ENCODE measurements at regions not wholly inside any gene's neighbourhood (a gene's known extent, or its start where the extent isn't known, plus 50 kb on each side); places are given as distances from the start of the nearest gene placed in this dataset.

DNA sequence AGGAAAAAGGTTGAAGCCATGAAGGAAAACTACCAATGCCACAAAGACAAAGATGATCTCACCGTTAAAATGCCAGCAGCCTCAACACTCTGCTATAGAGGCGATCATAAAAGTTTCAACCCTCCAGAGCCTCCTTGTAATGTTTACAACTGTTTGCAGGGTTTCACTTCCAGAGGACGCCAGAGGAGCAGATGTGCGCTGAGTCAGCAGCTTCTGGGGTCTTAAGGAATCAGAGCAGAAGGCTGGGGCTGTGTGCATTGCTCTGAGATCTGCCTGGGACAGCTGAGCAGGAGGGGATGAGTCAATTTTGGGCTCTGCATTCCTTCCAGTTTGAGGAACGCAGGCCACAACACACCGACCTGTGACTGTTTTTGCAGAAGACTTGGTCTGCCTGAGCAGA is 98.3 kb downstream of the TMEM130 start:
- H3K4me3 ChIP-seq, result no peak overlapping the region
- no peaks in the 10 kb centered on the region for H3K36me3 ChIP-seq
- no peak overlapping the region for H3K27ac ChIP-seq
- no peaks in the 10 kb centered on the region for H3K4me1 ChIP-seq (ENCODE audit: low read depth)
- peaks cover 5% of the 10 kb centered on the region for H3K27me3 ChIP-seq
- no peaks in the 10 kb centered on the region for H3K9me3 ChIP-seq (ENCODE audit: low read depth)
- TF ChIP-seq, protein P1, sequence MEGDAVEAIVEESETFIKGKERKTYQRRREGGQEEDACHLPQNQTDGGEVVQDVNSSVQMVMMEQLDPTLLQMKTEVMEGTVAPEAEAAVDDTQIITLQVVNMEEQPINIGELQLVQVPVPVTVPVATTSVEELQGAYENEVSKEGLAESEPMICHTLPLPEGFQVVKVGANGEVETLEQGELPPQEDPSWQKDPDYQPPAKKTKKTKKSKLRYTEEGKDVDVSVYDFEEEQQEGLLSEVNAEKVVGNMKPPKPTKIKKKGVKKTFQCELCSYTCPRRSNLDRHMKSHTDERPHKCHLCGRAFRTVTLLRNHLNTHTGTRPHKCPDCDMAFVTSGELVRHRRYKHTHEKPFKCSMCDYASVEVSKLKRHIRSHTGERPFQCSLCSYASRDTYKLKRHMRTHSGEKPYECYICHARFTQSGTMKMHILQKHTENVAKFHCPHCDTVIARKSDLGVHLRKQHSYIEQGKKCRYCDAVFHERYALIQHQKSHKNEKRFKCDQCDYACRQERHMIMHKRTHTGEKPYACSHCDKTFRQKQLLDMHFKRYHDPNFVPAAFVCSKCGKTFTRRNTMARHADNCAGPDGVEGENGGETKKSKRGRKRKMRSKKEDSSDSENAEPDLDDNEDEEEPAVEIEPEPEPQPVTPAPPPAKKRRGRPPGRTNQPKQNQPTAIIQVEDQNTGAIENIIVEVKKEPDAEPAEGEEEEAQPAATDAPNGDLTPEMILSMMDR (IDR thresholded peaks at IDR 0.05; ENCODE audit: low read depth, low read length), result no peak
- DNase-seq (ENCODE audit: low read depth in 1 of 2, low spot score in 1 of 2), result peak in 1 of 2 donors; percentile 51

DNA sequence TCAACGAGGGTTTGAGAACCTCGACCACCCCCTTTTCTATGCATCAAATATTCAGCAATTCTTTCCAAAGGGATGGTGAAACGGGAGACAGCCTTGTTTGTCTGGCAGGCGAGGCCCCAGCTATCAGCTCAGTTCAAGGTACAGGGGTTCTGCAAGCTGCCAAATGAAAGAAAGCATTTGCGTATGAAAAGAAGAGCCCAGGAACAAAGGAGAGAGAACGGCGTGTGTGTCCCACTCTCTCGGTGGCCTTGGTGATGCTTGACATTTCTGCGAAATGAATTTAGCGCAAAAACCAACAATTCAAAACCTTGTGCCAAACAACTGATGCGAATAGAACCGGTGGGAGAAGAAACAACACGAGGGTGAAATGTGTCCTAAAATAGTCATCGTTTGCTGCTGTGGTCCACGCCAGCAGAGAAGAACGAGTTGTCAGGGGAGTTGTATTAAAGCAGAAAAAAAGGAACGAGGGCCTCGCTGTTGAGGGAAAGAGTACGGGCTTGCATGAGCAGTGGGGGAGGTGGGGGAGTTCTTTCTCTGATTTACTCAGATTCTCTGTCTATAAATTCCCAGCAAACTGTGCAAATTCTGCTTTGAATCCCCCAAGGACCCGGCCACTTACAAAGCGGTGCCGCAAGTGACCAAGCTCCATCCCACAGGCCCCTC is 97.7 kb downstream of the TMEM130 start:
- TF ChIP-seq, protein P1 (IDR thresholded peaks at IDR 0.05; ENCODE audit: low read depth, low read length), result no peak
- H3K27me3 ChIP-seq, result peaks cover 5% of the 10 kb centered on the region
- no peaks in the 10 kb centered on the region for H3K9me3 ChIP-seq (ENCODE audit: low read depth)
- no peak overlapping the region for H3K4me3 ChIP-seq
- H3K36me3 ChIP-seq, result no peaks in the 10 kb centered on the region
- DNase-seq (ENCODE audit: low read depth in 1 of 2, low spot score in 1 of 2), result no peak
- H3K27ac ChIP-seq, result no peak overlapping the region
- no peaks in the 10 kb centered on the region for H3K4me1 ChIP-seq (ENCODE audit: low read depth)

DNA sequence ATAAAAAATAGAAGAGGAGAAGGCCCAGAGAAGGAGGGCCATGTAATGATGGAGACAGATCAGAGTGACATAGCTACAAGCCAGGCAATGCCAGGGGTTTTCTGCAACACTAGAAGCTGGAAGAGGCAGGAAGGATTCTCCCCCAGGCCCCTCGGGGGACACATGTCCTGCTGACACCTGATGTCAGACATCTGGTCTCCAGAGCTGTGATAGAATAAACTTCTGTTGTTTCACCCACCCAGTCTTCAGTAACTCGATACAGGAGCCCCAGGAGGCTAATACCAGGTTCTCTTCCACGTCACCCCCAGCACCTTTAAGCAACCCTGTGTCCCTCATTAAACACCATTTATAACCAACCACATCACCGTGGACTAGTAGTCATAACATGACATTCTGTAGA is 94.9 kb downstream of the TMEM130 start:
- Histone ChIP-seq H3K27ac (no peak overlapping the region), H3K36me3 (no peaks in the 10 kb centered on the region), H3K9me3 (ENCODE audit: low read depth) (no peaks in the 10 kb centered on the region), H3K27me3 (peaks cover 5% of the 10 kb centered on the region), H3K4me1 (ENCODE audit: low read depth) (no peaks in the 10 kb centered on the region), H3K4me3 (no peak overlapping the region)
- no peak for DNase-seq (ENCODE audit: low read depth in 1 of 2, low spot score in 1 of 2)
- TF ChIP-seq, protein P1 (IDR thresholded peaks at IDR 0.05; ENCODE audit: low read depth, low read length), result no peak

DNA sequence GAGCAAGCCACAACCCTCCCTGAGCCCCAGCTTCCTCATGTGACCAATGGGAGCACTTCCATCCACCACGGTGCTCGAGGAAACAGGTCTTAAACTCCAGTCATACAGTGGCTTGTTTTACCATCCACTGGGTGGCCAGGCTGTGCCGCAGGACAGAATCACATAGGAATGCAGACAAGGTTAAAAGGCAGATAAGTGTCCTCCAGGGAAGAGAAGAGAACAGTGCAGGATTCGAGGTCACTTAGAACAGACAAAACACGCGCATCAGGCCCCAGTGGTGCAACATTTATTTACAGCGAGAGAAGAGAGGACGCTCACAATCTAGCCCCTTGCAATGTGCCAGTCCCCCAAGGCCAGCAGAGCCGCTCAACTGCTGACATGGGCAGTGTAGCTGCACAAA is 92.8 kb downstream of the TMEM130 start:
- peaks cover 5% of the 10 kb centered on the region for H3K27me3 ChIP-seq
- no peaks in the 10 kb centered on the region for H3K4me1 ChIP-seq (ENCODE audit: low read depth)
- no peak for DNase-seq (ENCODE audit: low read depth in 1 of 2, low spot score in 1 of 2)
- H3K9me3 ChIP-seq (ENCODE audit: low read depth), result no peaks in the 10 kb centered on the region
- H3K36me3 ChIP-seq, result no peaks in the 10 kb centered on the region
- H3K4me3 ChIP-seq, result no peak overlapping the region
- H3K27ac ChIP-seq, result no peak overlapping the region
- TF ChIP-seq, protein P1 (IDR thresholded peaks at IDR 0.05; ENCODE audit: low read depth, low read length), result no peak

DNA sequence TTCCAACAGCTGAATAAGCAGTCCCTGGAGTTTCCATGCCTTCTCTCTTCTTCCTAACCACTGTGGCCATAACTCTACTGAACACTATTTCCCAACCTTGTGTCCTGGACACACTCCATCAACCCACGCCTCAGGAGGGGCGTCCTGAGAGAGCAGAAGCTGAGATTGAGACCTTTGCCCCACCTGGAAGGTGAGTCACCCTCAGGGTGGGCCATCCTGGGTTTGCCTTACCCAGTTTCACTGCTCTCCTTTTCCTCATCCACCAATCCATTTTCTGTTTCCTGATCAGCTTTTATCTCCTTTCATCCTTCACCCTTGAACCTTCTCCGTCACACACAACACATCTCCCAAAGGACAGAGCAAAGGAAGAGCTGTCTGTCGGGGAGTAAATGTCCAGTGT is 91.4 kb downstream of the TMEM130 start:
- no peaks in the 10 kb centered on the region for H3K27me3 ChIP-seq
- H3K4me1 ChIP-seq (ENCODE audit: low read depth), result no peaks in the 10 kb centered on the region
- no peak overlapping the region for H3K4me3 ChIP-seq
- H3K27ac ChIP-seq, result no peak overlapping the region
- TF ChIP-seq, protein P1 (IDR thresholded peaks at IDR 0.05; ENCODE audit: low read depth, low read length), result no peak
- no peaks in the 10 kb centered on the region for H3K9me3 ChIP-seq (ENCODE audit: low read depth)
- H3K36me3 ChIP-seq, result no peaks in the 10 kb centered on the region
- DNase-seq (ENCODE audit: low read depth in 1 of 2, low spot score in 1 of 2), result no peak
